ENCODE measurements at regions not wholly inside any gene's neighbourhood (a gene's known extent, or its start where the extent isn't known, plus 50 kb on each side); places are given as distances from the start of the nearest gene placed in this dataset.

GRCh38 chr9:26605367-26605766, 287.2 kb downstream of the CAAP1 start:
- H3K9ac ChIP-seq (replicated peaks in 1 of 4; ENCODE audit: extremely low read depth in 1 of 4, low read depth in 3 of 4, low read length in 3 of 4): no peak overlapping the region
- H3K4me2 ChIP-seq (ENCODE audit: insufficient read depth in 1 of 2, low read depth in 2 of 2, low read length in 2 of 2): no peak overlapping the region
- no peak overlapping the region for H3K18ac ChIP-seq (ENCODE audit: extremely low read depth, low read length)
- no peak overlapping the region for H4K5ac ChIP-seq (ENCODE audit: insufficient read length, low read depth, low read length)
- H2BK20ac ChIP-seq (ENCODE audit: low read length): no peak overlapping the region
- H3K23ac ChIP-seq (ENCODE audit: insufficient read length): no peak overlapping the region
- no peak overlapping the region for H4K8ac ChIP-seq (ENCODE audit: extremely low read depth, insufficient read depth, low read length)
- DNase-seq (ENCODE audit: low read depth in 1 of 2, low spot score in 2 of 2) (no peak), FAIRE-seq (no peak)
- H3K4me1 ChIP-seq (replicated peaks in 1 of 4; ENCODE audit: control insufficient read depth in 3 of 4, insufficient read depth in 4 of 4, low read length in 3 of 4): peaks cover 1 to 10% (median 10%) of the 10 kb centered on the region in 4 experiments; a peak in 3 of 7 replicates
- no peak overlapping the region for H2AK5ac ChIP-seq (ENCODE audit: low read depth, low read length)
- TF ChIP-seq TAF1 (IDR thresholded peaks at IDR 0.05; ENCODE audit: low read depth, low read length) (no peak), TCF12 (IDR thresholded peaks at IDR 0.05; ENCODE audit: low read depth, low read length) (no peak), SP1 (IDR thresholded peaks at IDR 0.05; ENCODE audit: low read depth, low read length) (no peak), RAD21 (IDR thresholded peaks at IDR 0.05 in 1 of 2, conservative IDR thresholded peaks at IDR 0.05 in 1 of 2; ENCODE audit: low read depth in 2 of 2, low read length in 2 of 2) (no peak), POU5F1 (IDR thresholded peaks at IDR 0.05; ENCODE audit: low read depth, low read length) (no peak), PHF8 (conservative IDR thresholded peaks at IDR 0.05; ENCODE audit: low read depth, low read length) (no peak), CTCF (IDR thresholded peaks at IDR 0.05; ENCODE audit: control extremely low read depth in 1 of 3, insufficient read depth in 1 of 3, low read depth in 1 of 3, low read length in 3 of 3) (no peak), EP300 (IDR thresholded peaks at IDR 0.05; ENCODE audit: borderline replicate concordance in 1 of 2, low read depth in 2 of 2, low read length in 2 of 2) (no peak), SIX5 (IDR thresholded peaks at IDR 0.05; ENCODE audit: low read depth, low read length) (no peak)
- peak overlapping the region; percentile 34 for H4K91ac ChIP-seq (replicated peaks; ENCODE audit: insufficient read length, low read length)
- H3K27me3 ChIP-seq (replicated peaks in 1 of 4; ENCODE audit: control insufficient read depth in 3 of 4, extremely low read depth in 1 of 4, insufficient read depth in 3 of 4, low read length in 3 of 4): no peaks in the 10 kb centered on the region
- no peaks in the 10 kb centered on the region for H3K23me2 ChIP-seq (ENCODE audit: low read depth, low read length)
- no peak overlapping the region for H3K56ac ChIP-seq (replicated peaks; ENCODE audit: insufficient read length, low read depth, low read length)
- H3K79me2 ChIP-seq (ENCODE audit: control insufficient read depth in 1 of 2, insufficient read depth in 2 of 2, low read length in 2 of 2): no peaks in the 10 kb centered on the region
- H3K79me1 ChIP-seq (ENCODE audit: low read depth, low read length): no peaks in the 10 kb centered on the region
- no peak overlapping the region for H2BK120ac ChIP-seq (replicated peaks; ENCODE audit: low read depth, low read length)
- no peak overlapping the region for H3K4me3 ChIP-seq (ENCODE audit: extremely low read depth in 1 of 4, insufficient read depth in 2 of 4, low read depth in 3 of 4, low read length in 4 of 4)
- H2AFZ ChIP-seq (ENCODE audit: low read length): no peak overlapping the region
- H3K27ac ChIP-seq (ENCODE audit: low read depth, low read length): no peak overlapping the region
- WGBS, 2 experiments (ENCODE audit: extremely low coverage in 1 of 2, insufficient coverage in 1 of 2, insufficient read length in 1 of 2, insufficient replicate concordance in 2 of 2, low coverage in 1 of 2, low lambda C conversion rate in 2 of 2, missing lambda C conversion rate in 1 of 2): 95% methylated on average over 1 of the region's 1 CpG; no CpG with 5 or more reads in 1 of the 2 experiments
- no peak overlapping the region for H3K4ac ChIP-seq (replicated peaks; ENCODE audit: insufficient read length, low read depth, low read length)
- no peak overlapping the region for H2BK5ac ChIP-seq (ENCODE audit: low read depth, low read length)
- ChIA-PET POLR2A (ENCODE audit: partially characterized antibody) (no interaction called here), CTCF (ENCODE audit: partially characterized antibody) (interaction anchor here (1.3 kb wide), 1 partner anchor 118 kb away, joined by 5 read pairs; no protein-coding TSS in a partner anchor)
- 0 out of 2 replicates have a peak overlapping the region, but pooled peaks have one; percentile 18 for H2BK12ac ChIP-seq (ENCODE audit: low read depth, low read length)
- H3K36me3 ChIP-seq (ENCODE audit: control insufficient read depth in 2 of 4, insufficient read depth in 4 of 4, low read length in 3 of 4): no peaks in the 10 kb centered on the region
- no peak overlapping the region for H2BK15ac ChIP-seq (ENCODE audit: low read length)
- H3K9me3 ChIP-seq (ENCODE audit: insufficient read depth in 2 of 2, low read depth in 1 of 2, low read length in 1 of 2): no peaks in the 10 kb centered on the region
- H4K20me1 ChIP-seq (replicated peaks in 1 of 2; ENCODE audit: control insufficient read depth in 1 of 2, insufficient read depth in 2 of 2, low read length in 2 of 2): no peaks in the 10 kb centered on the region
- H3K14ac ChIP-seq (ENCODE audit: insufficient read length): no peak overlapping the region
